ENCODE measurements at regions not wholly inside any gene's neighbourhood (a gene's known extent, or its start where the extent isn't known, plus 50 kb on each side); places are given as distances from the start of the nearest gene placed in this dataset.

- DNase-seq (ENCODE audit: low read depth): no peak
- no peak for TF ChIP-seq CTCF (IDR thresholded peaks at IDR 0.05; ENCODE audit: insufficient read depth, low read length, poor library complexity, severe bottlenecking)
- Histone ChIP-seq H3K4me3 (ENCODE audit: low read depth, low read length) (no peak overlapping the region), H3K27me3 (ENCODE audit: control insufficient read depth, insufficient read depth, low read length) (no peaks in the 10 kb centered on the region), H3K36me3 (ENCODE audit: control insufficient read depth, insufficient read depth, low read length) (no peaks in the 10 kb centered on the region)
These were observed 374.9 kb upstream of the ROBO1 start for GRCh38 chr3:80142714-80143113.

GRCh38 chr3:80141557-80141956 is 373.8 kb upstream of the ROBO1 start:
- no peak for TF ChIP-seq CTCF (IDR thresholded peaks at IDR 0.05; ENCODE audit: insufficient read depth, low read length, poor library complexity, severe bottlenecking)

GRCh38 chr3:80116281-80116680 is 348.5 kb upstream of the ROBO1 start:
- Histone ChIP-seq H3K4me3 (ENCODE audit: low read depth, low read length) (no peak overlapping the region), H3K36me3 (ENCODE audit: control insufficient read depth, insufficient read depth, low read length) (no peaks in the 10 kb centered on the region), H3K27me3 (ENCODE audit: control insufficient read depth, insufficient read depth, low read length) (no peaks in the 10 kb centered on the region)
- DNase-seq (ENCODE audit: low read depth): no peak
- TF ChIP-seq CTCF (IDR thresholded peaks at IDR 0.05; ENCODE audit: insufficient read depth, low read length, poor library complexity, severe bottlenecking): no peak

More at GRCh38 chr3:80141557-80141956, 373.8 kb upstream of the ROBO1 start:
- DNase-seq (ENCODE audit: low read depth): no peak
- Histone ChIP-seq H3K27me3 (ENCODE audit: control insufficient read depth, insufficient read depth, low read length) (no peaks in the 10 kb centered on the region), H3K4me3 (ENCODE audit: low read depth, low read length) (no peak overlapping the region), H3K36me3 (ENCODE audit: control insufficient read depth, insufficient read depth, low read length) (no peaks in the 10 kb centered on the region)

- no peak overlapping the region for H3K4me3 ChIP-seq (ENCODE audit: low read depth, low read length)
- H3K27me3 ChIP-seq (ENCODE audit: control insufficient read depth, insufficient read depth, low read length): no peaks in the 10 kb centered on the region
- no peak for TF ChIP-seq CTCF (IDR thresholded peaks at IDR 0.05; ENCODE audit: insufficient read depth, low read length, poor library complexity, severe bottlenecking)
- no peak for DNase-seq (ENCODE audit: low read depth)
- H3K36me3 ChIP-seq (ENCODE audit: control insufficient read depth, insufficient read depth, low read length): no peaks in the 10 kb centered on the region
These were observed 346.9 kb upstream of the ROBO1 start for GRCh38 chr3:80114694-80115093.

- H3K27me3 ChIP-seq (ENCODE audit: control insufficient read depth, insufficient read depth, low read length): no peaks in the 10 kb centered on the region
- H3K4me3 ChIP-seq (ENCODE audit: low read depth, low read length): no peak overlapping the region
- TF ChIP-seq CTCF (IDR thresholded peaks at IDR 0.05; ENCODE audit: insufficient read depth, low read length, poor library complexity, severe bottlenecking): no peak
- H3K36me3 ChIP-seq (ENCODE audit: control insufficient read depth, insufficient read depth, low read length): no peaks in the 10 kb centered on the region
- DNase-seq (ENCODE audit: low read depth): no peak
These were observed 345.5 kb upstream of the ROBO1 start for GRCh38 chr3:80113331-80113730.

- H3K36me3 ChIP-seq (ENCODE audit: control insufficient read depth, insufficient read depth, low read length): no peaks in the 10 kb centered on the region
- TF ChIP-seq CTCF (IDR thresholded peaks at IDR 0.05; ENCODE audit: insufficient read depth, low read length, poor library complexity, severe bottlenecking): no peak
- no peaks in the 10 kb centered on the region for H3K27me3 ChIP-seq (ENCODE audit: control insufficient read depth, insufficient read depth, low read length)
- H3K4me3 ChIP-seq (ENCODE audit: low read depth, low read length): no peak overlapping the region
- no peak for DNase-seq (ENCODE audit: low read depth)
These were observed 331.8 kb upstream of the ROBO1 start for GRCh38 chr3:80099559-80100066.

Measured in kidney epithelial cell (primary cell).